ENCODE measurements at regions not wholly inside any gene's neighbourhood (a gene's known extent, or its start where the extent isn't known, plus 50 kb on each side); places are given as distances from the start of the nearest gene placed in this dataset.

DNA sequence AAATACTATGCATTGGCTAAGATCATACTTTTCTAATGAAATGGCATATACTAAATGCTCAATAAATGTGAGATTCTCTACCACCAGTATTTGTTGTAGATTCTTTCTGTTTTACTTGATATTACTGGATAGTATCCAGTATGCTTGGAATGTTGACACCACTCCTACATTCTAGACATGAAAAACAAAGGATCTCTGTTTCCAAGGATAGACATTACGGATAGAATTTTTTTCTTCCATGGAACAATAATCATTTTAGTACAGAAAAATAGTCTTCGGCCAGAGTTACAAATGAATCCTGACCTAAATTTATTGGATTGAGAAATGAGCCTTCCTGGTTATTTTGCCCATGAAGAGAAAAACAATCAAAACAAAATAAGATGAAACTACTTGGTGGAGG is 258.2 kb upstream of the NT5E start:
- H3K9me3 ChIP-seq (ENCODE audit: control insufficient read depth in 4 of 4, low read length in 3 of 4) = peaks cover 0 to 3% (median 0%) of the 10 kb centered on the region in 4 donors
- WGBS = 81% methylated on average over 2 of the region's 2 CpGs
- no peak overlapping the region for H3K27ac ChIP-seq (ENCODE audit: low read depth in 1 of 2, low read length in 2 of 2)
- no peaks in the 10 kb centered on the region for H3K27me3 ChIP-seq (ENCODE audit: control insufficient read depth in 4 of 4, insufficient read depth in 4 of 4, low read length in 3 of 4)
- no peaks in the 10 kb centered on the region for H3K4me1 ChIP-seq (ENCODE audit: control insufficient read depth in 4 of 4, insufficient read depth in 4 of 4, low read length in 3 of 4)
- no peak for DNase-seq (ENCODE audit: low spot score)
- no peak overlapping the region for H3K4me3 ChIP-seq (ENCODE audit: low read depth in 1 of 3, low read length in 3 of 3)
- H3K36me3 ChIP-seq (ENCODE audit: control insufficient read depth in 4 of 4, insufficient read depth in 3 of 4, low read depth in 1 of 4, low read length in 3 of 4) = no peaks in the 10 kb centered on the region
- no peak for TF ChIP-seq RXRA (IDR thresholded peaks at IDR 0.05)
- TF ChIP-seq, protein P1, sequence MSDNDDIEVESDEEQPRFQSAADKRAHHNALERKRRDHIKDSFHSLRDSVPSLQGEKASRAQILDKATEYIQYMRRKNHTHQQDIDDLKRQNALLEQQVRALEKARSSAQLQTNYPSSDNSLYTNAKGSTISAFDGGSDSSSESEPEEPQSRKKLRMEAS (IDR thresholded peaks at IDR 0.05) = no peak
- TF ChIP-seq FOXA1 (IDR thresholded peaks at IDR 0.05) = no peak
- no peak for TF ChIP-seq TAF1 (conservative IDR thresholded peaks at IDR 0.05)
- TF ChIP-seq, protein P2, sequence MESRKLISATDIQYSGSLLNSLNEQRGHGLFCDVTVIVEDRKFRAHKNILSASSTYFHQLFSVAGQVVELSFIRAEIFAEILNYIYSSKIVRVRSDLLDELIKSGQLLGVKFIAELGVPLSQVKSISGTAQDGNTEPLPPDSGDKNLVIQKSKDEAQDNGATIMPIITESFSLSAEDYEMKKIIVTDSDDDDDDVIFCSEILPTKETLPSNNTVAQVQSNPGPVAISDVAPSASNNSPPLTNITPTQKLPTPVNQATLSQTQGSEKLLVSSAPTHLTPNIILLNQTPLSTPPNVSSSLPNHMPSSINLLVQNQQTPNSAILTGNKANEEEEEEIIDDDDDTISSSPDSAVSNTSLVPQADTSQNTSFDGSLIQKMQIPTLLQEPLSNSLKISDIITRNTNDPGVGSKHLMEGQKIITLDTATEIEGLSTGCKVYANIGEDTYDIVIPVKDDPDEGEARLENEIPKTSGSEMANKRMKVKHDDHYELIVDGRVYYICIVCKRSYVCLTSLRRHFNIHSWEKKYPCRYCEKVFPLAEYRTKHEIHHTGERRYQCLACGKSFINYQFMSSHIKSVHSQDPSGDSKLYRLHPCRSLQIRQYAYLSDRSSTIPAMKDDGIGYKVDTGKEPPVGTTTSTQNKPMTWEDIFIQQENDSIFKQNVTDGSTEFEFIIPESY (IDR thresholded peaks at IDR 0.05) = no peak
- no peak for TF ChIP-seq JUND (IDR thresholded peaks at IDR 0.05)
- H3K9ac ChIP-seq (ENCODE audit: low read depth in 1 of 2, low read length in 2 of 2) = no peak overlapping the region

GRCh38 chr6:85186546-85187175 is 263.2 kb upstream of the NT5E start:
- WGBS = 80% methylated on average over 1 of the region's 1 CpG
- Histone ChIP-seq H3K9ac (ENCODE audit: low read depth in 1 of 2, low read length in 2 of 2) (no peak overlapping the region), H3K4me1 (ENCODE audit: control insufficient read depth in 4 of 4, insufficient read depth in 4 of 4, low read length in 3 of 4) (no peaks in the 10 kb centered on the region), H3K9me3 (ENCODE audit: control insufficient read depth in 4 of 4, low read length in 3 of 4) (peaks cover 0 to 3% (median 0%) of the 10 kb centered on the region in 4 donors), H3K27me3 (ENCODE audit: control insufficient read depth in 4 of 4, insufficient read depth in 4 of 4, low read length in 3 of 4) (no peaks in the 10 kb centered on the region), H3K27ac (ENCODE audit: low read depth in 1 of 2, low read length in 2 of 2) (no peak overlapping the region), H3K36me3 (ENCODE audit: control insufficient read depth in 4 of 4, insufficient read depth in 3 of 4, low read depth in 1 of 4, low read length in 3 of 4) (no peaks in the 10 kb centered on the region), H3K4me3 (ENCODE audit: low read depth in 1 of 3, low read length in 3 of 3) (no peak overlapping the region)
- DNase-seq (ENCODE audit: low spot score) = no peak
- TF ChIP-seq NR2F2 (IDR thresholded peaks at IDR 0.05) (no peak), HNF4G (IDR thresholded peaks at IDR 0.05) (no peak), SP1 (IDR thresholded peaks at IDR 0.05) (no peak), JUND (IDR thresholded peaks at IDR 0.05) (no peak), ATF3 (IDR thresholded peaks at IDR 0.05) (no peak), YY1 (IDR thresholded peaks at IDR 0.05) (no peak)
- TF ChIP-seq, protein P3, sequence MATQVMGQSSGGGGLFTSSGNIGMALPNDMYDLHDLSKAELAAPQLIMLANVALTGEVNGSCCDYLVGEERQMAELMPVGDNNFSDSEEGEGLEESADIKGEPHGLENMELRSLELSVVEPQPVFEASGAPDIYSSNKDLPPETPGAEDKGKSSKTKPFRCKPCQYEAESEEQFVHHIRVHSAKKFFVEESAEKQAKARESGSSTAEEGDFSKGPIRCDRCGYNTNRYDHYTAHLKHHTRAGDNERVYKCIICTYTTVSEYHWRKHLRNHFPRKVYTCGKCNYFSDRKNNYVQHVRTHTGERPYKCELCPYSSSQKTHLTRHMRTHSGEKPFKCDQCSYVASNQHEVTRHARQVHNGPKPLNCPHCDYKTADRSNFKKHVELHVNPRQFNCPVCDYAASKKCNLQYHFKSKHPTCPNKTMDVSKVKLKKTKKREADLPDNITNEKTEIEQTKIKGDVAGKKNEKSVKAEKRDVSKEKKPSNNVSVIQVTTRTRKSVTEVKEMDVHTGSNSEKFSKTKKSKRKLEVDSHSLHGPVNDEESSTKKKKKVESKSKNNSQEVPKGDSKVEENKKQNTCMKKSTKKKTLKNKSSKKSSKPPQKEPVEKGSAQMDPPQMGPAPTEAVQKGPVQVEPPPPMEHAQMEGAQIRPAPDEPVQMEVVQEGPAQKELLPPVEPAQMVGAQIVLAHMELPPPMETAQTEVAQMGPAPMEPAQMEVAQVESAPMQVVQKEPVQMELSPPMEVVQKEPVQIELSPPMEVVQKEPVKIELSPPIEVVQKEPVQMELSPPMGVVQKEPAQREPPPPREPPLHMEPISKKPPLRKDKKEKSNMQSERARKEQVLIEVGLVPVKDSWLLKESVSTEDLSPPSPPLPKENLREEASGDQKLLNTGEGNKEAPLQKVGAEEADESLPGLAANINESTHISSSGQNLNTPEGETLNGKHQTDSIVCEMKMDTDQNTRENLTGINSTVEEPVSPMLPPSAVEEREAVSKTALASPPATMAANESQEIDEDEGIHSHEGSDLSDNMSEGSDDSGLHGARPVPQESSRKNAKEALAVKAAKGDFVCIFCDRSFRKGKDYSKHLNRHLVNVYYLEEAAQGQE (IDR thresholded peaks at IDR 0.05) = no peak

GRCh38 chr6:85185977-85186376 is 263.9 kb upstream of the NT5E start:
- H3K27ac ChIP-seq (ENCODE audit: low read depth in 1 of 2, low read length in 2 of 2) = no peak overlapping the region
- 51% methylated on average over 1 of the region's 1 CpG for WGBS
- TF ChIP-seq, protein P3 (IDR thresholded peaks at IDR 0.05) = no peak
- TF ChIP-seq ATF3 (IDR thresholded peaks at IDR 0.05) (no peak), JUND (IDR thresholded peaks at IDR 0.05) (no peak), FOXA1 (IDR thresholded peaks at IDR 0.05) (no peak), GABPA (IDR thresholded peaks at IDR 0.05 in 1 of 2, conservative IDR thresholded peaks at IDR 0.05 in 1 of 2) (no peak), FOXA2 (IDR thresholded peaks at IDR 0.05) (no peak), YY1 (IDR thresholded peaks at IDR 0.05) (no peak), NR2F2 (IDR thresholded peaks at IDR 0.05) (no peak)

More at GRCh38 chr6:85185977-85186376, 263.9 kb upstream of the NT5E start:
- Histone ChIP-seq H3K4me3 (ENCODE audit: low read depth in 1 of 3, low read length in 3 of 3) (no peak overlapping the region), H3K36me3 (ENCODE audit: control insufficient read depth in 4 of 4, insufficient read depth in 3 of 4, low read depth in 1 of 4, low read length in 3 of 4) (no peaks in the 10 kb centered on the region), H3K9ac (ENCODE audit: low read depth in 1 of 2, low read length in 2 of 2) (no peak overlapping the region), H3K9me3 (ENCODE audit: control insufficient read depth in 4 of 4, low read length in 3 of 4) (peaks cover 0 to 3% (median 0%) of the 10 kb centered on the region in 4 donors), H3K4me1 (ENCODE audit: control insufficient read depth in 4 of 4, insufficient read depth in 4 of 4, low read length in 3 of 4) (no peaks in the 10 kb centered on the region), H3K27me3 (ENCODE audit: control insufficient read depth in 4 of 4, insufficient read depth in 4 of 4, low read length in 3 of 4) (peaks cover 0 to 2% (median 0%) of the 10 kb centered on the region in 4 donors)
- DNase-seq (ENCODE audit: low spot score) = no peak
